Kidney epithelial cell (primary cell): ENCODE measurements at regions not wholly inside any gene's neighbourhood (a gene's known extent, or its start where the extent isn't known, plus 50 kb on each side); places are given as distances from the start of the nearest gene placed in this dataset.
"Not testable (repeated sequence)": the region's sequence is repeated elsewhere in the genome, so short reads cannot be mapped to it uniquely, and the experiment has no call there.

ENCODE experiments used
- DNase-seq: peaks from one replicate; pipeline ENCODE4 v3.0.0-alpha.2; 2010; ENCODE audit warnings: low read depth
- H3K27me3 ChIP-seq: 2 replicates; pipeline ENCODE4 v1.6.0; 2011; ENCODE audit warnings: low read length; ENCODE audit not compliant: control insufficient read depth, insufficient read depth
- H3K36me3 ChIP-seq: 2 replicates; pipeline ENCODE4 v1.5.1; 2011; ENCODE audit warnings: low read length; ENCODE audit not compliant: control insufficient read depth, insufficient read depth
- H3K4me3 ChIP-seq: 2 replicates; pipeline ENCODE4 v1.5.1; 2011; ENCODE audit warnings: low read depth, mild to moderate bottlenecking, control low read depth, low read length
- CTCF ChIP-seq: IDR thresholded peaks from 2 replicates; pipeline ENCODE4 v1.5.1; 2011; ENCODE audit warnings: mild to moderate bottlenecking, moderate library complexity, low read length, control low read depth, inconsistent platforms; ENCODE audit not compliant: insufficient read depth, poor library complexity, severe bottlenecking

DNA sequence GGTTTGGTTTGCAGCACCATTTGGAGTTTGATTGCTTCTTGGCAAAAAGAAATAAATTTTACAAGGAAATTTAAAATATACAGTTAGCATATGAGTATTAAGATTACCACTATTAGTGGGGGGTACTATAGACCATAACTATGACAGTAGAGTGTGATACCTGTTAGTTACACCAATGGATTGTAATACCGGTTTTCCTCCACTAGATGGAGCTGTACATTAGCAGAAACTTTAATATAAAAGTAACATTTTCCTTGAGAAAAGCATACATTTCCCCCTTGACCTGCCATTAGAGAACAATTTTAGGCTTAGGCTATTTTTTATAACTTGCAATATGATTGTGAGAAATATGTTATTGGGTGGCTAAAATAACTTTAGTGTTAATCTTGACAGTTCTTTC is 163.9 kb upstream of the TGIF2LX start:
- not testable (repeated sequence) for H3K27me3 ChIP-seq, DNase-seq, H3K4me3 ChIP-seq, H3K36me3 ChIP-seq
- TF ChIP-seq CTCF, result peak; percentile 21

DNA sequence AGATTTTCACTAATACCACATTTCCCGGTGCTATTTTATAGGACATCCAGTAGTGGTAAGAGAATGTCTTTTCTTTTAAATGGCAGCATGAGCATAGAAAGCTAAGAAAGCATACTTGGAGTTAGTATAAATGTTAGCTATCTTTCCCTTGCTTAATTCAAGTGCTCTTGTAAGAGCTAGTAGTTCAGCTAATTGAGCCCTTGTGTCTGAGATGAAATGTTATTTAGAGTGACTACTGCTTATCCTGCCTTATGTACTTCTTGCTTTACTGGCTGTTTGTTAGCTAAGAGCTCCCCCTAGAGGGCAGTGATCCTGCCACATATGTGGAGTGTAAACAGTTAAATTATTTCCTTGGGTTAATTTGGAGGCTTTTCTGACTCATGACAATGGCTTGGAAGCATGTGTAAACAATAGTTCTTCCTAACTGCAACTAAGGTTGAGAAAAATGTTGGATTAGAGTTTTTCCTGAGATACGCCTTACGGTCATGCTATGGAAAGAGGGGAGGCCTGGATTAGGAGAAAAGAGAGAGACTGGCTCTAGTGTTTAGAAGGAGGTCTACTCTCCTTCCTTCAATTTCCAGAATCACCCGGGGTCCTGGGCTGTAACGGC is 162.5 kb upstream of the TGIF2LX start:
- H3K27me3 ChIP-seq, H3K4me3 ChIP-seq, DNase-seq, H3K36me3 ChIP-seq: not testable (repeated sequence)

DNA sequence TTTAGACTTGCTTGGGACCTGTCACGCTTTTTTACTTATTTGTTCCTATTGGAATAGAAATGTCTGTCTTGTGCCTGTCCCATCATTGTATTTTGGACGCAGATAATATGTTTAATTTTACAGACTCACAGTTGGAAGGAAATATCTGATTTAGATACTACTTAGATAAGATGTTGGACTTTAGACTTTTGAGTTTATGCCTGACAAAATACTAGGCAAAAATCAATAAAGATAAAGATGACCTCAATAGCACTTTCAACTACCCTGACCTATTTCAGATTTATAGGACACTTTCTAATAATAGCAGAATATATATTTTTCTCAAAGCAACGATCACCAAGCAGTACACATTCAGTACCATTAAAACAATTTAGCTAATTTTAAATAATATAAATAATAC is 150.1 kb upstream of the TGIF2LX start:
- DNase-seq, H3K4me3 ChIP-seq, H3K36me3 ChIP-seq, H3K27me3 ChIP-seq: not testable (repeated sequence)

DNA sequence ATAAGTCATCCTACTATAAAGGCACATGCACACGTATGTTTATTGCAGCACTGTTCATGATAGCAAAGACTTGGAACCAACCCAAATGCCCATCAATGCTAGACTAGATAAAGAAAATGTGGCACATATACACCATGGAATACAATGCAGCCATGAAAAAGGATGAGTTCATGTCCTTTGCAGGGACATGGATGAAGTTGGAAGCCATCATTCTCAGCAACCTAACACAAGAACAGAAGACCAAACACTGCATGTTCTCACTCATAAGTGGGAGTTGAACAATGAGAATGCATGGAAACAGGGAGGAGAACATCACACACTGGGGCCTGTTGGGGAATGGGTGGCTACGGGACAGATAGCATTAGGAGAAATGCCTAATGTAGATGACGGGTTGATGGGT is 110.3 kb upstream of the TGIF2LX start:
- not testable (repeated sequence) for DNase-seq, H3K4me3 ChIP-seq, H3K36me3 ChIP-seq, H3K27me3 ChIP-seq

DNA sequence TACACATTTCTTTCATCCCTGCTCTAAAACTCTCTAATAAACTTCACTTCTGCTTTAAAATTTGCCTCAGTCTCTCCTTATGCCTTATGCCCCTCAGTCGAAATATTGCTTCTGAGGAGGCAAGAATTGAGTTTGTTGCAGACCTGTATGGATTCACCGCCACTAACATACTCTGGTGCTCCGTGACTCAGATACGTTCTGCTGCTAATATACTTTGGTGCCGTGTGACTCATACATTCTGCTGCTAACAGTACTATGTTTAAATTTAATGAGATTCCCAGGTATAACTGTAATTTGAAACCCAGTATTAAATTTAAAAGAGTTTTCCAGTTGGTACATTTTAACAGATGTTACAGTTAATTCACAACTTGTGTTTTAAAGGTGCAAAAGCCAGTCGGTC is 82.0 kb upstream of the TGIF2LX start:
- DNase-seq, H3K27me3 ChIP-seq, H3K36me3 ChIP-seq, H3K4me3 ChIP-seq: not testable (repeated sequence)

DNA sequence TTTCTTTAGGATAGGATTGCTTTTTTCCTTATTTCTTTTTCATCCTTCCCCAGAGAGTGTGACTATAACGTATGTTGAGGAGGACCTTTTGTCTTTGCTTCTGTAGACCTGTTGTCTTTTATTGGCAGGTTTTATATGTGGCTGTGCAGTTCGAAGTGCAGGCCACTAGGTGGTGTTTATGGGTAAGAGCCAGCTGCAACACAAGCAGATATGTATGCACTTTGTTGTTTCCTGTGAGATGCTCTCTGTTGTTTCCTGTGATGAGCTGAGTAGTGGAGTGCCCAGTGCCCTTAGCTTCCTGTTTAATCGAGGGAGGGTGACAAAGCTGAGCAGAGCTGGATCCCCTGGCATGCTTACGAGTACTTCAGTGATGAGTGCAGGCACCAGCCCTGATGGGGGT is 50.0 kb upstream of the TGIF2LX start:
- H3K27me3 ChIP-seq, H3K4me3 ChIP-seq, H3K36me3 ChIP-seq, DNase-seq: not testable (repeated sequence)
